ENCODE measurements at regions not wholly inside any gene's neighbourhood (a gene's known extent, or its start where the extent isn't known, plus 50 kb on each side); places are given as distances from the start of the nearest gene placed in this dataset.

DNA sequence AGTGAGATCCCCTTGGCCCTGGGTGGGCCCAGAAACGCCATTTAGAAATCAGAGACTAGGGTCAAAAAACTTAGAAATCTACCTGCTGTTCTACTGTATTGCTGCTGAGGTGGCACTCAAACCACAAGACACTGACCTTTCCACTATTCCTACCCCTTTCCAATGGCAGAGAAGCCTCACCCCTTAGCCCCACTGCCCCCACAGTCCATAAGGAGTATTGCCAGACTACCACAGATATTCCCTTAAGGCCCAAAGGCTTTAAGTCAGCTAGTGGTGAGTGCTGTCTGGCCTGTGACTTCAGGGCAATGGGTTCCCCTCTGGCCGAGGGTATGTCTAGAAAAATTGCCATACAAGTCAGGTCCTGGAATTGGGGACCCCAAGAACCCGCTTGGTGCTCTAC lies 656.1 kb downstream of the COL12A1 start:
- no peak for ATAC-seq
- Histone ChIP-seq H3K27ac (no peak overlapping the region), H3K27me3 (no peaks in the 10 kb centered on the region), H3K4me1 (no peaks in the 10 kb centered on the region), H3K36me3 (no peaks in the 10 kb centered on the region), H3K9me3 (no peaks in the 10 kb centered on the region), H3K4me3 (no peak overlapping the region)
- in situ Hi-C loops (cut with MboI; ENCODE audit: low sequenced_read_pairs in 4 of 4) = no loop called here
- DNase-seq = no peak
- intact Hi-C loops (cut with DNase I; ENCODE audit: low total_unique reads) = no loop called here
- TF ChIP-seq POLR2A (IDR thresholded peaks at IDR 0.05) (no peak), CTCF (IDR thresholded peaks at IDR 0.05 in 4 of 5, conservative IDR thresholded peaks at IDR 0.05 in 1 of 5) (no peak)

GRCh38 chr6:74534465-74535211 lies 671.2 kb downstream of the COL12A1 start:
- ATAC-seq = peak; percentile 44 to 54
- intact Hi-C loops (cut with DNase I; ENCODE audit: low total_unique reads) = no loop called here
- peak overlapping the region in 2 of 4 donors; percentile 3 to 34 for H3K27ac ChIP-seq

DNA sequence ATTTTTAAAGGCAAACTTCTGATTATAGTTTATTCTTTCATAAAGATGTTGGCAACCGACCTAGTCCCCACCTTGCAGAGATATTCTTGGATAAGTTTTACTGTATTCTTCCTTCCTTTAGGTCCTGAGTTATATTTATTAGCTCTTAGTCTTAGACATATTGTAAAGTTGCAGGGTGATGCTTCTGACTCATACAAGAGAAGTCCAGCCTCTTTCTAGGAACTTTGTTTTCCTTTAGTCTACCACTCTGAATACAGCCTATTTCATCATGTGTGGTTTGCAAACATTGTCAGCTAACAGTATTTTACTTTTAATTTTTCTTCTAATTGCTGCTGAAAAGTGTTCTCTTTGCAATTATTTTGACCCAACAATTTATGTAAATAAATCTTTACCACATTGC lies 686.7 kb downstream of the COL12A1 start:
- no peak for TF ChIP-seq CTCF (IDR thresholded peaks at IDR 0.05 in 4 of 5, conservative IDR thresholded peaks at IDR 0.05 in 1 of 5)
- TF ChIP-seq POLR2A (IDR thresholded peaks at IDR 0.05) = no peak
- intact Hi-C loops (cut with DNase I; ENCODE audit: low total_unique reads) = no loop called here

More at GRCh38 chr6:74534465-74535211, 671.2 kb downstream of the COL12A1 start:
- Histone ChIP-seq H3K36me3 (no peaks in the 10 kb centered on the region), H3K4me3 (no peak overlapping the region), H3K4me1 (no peaks in the 10 kb centered on the region), H3K9me3 (no peaks in the 10 kb centered on the region), H3K27me3 (no peaks in the 10 kb centered on the region)
- DNase-seq = no peak
- in situ Hi-C loops (cut with MboI; ENCODE audit: low sequenced_read_pairs in 4 of 4) = no loop called here
- TF ChIP-seq POLR2A (IDR thresholded peaks at IDR 0.05) = no peak
- no peak for TF ChIP-seq CTCF (IDR thresholded peaks at IDR 0.05 in 4 of 5, conservative IDR thresholded peaks at IDR 0.05 in 1 of 5)

DNA sequence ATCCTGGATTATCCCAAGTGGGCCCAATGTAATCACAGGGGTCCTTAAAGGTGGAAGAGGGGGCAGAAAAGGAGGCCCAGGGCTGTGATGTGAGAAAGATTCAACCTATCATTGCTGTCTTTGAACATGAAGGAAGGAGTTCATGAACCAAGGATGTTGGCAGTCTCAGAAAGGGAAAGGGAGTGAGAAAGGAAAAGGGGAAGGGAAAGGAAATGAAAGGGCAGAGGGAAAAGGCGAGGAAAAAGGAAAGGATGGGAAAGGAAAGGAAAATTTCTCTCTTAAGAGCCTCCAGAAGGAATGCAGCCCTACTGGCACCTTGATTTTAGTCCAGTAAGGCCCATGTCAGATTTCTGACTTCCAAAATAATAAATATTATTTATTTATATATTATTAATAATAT lies 687.8 kb downstream of the COL12A1 start:
- Histone ChIP-seq H3K4me3 (no peak overlapping the region), H3K9me3 (peaks cover 0 to 5% (median 0%) of the 10 kb centered on the region in 3 donors), H3K27me3 (no peaks in the 10 kb centered on the region), H3K4me1 (no peaks in the 10 kb centered on the region), H3K36me3 (no peaks in the 10 kb centered on the region), H3K27ac (no peak overlapping the region)
- in situ Hi-C loops (cut with MboI; ENCODE audit: low sequenced_read_pairs in 4 of 4) (no loop called here), intact Hi-C loops (cut with DNase I; ENCODE audit: low total_unique reads) (no loop called here)
- no peak for TF ChIP-seq CTCF (IDR thresholded peaks at IDR 0.05 in 4 of 5, conservative IDR thresholded peaks at IDR 0.05 in 1 of 5)
- no peak for TF ChIP-seq POLR2A (IDR thresholded peaks at IDR 0.05)
- DNase-seq (no peak), ATAC-seq (no peak)

More for the DNA sequence above, 686.7 kb downstream of the COL12A1 start:
- no peak overlapping the region for H3K4me3 ChIP-seq
- no peaks in the 10 kb centered on the region for H3K4me1 ChIP-seq
- DNase-seq = no peak
- H3K9me3 ChIP-seq = peaks cover 0 to 5% (median 0%) of the 10 kb centered on the region in 3 donors
- H3K27ac ChIP-seq = no peak overlapping the region
- no peaks in the 10 kb centered on the region for H3K27me3 ChIP-seq
- H3K36me3 ChIP-seq = no peaks in the 10 kb centered on the region
- ATAC-seq = no peak
- in situ Hi-C loops (cut with MboI; ENCODE audit: low sequenced_read_pairs in 4 of 4) = no loop called here
